GM19467 (cell line): ENCODE measurements at regions not wholly inside any gene's neighbourhood (a gene's known extent, or its start where the extent isn't known, plus 50 kb on each side); places are given as distances from the start of the nearest gene placed in this dataset.

Experiments
- ATAC-seq: cut with Tn5 transposase; IDR thresholded peaks from one replicate; pipeline ENCODE4 v1.9.1; 2021; ENCODE audit warnings: mild to moderate bottlenecking, moderate library complexity; ENCODE audit not compliant: unreplicated experiment

- ATAC-seq, result no peak
These were observed 51.9 kb upstream of the LRRK2 start for GRCh38 chr12:40172879-40173278.

GRCh38 chr12:40171501-40171900, 53.3 kb upstream of the LRRK2 start:
- ATAC-seq, result no peak

GRCh38 chr12:40171066-40171465, 53.7 kb upstream of the LRRK2 start:
- no peak for ATAC-seq

- no peak for ATAC-seq
These were observed 54.2 kb upstream of the LRRK2 start for GRCh38 chr12:40170593-40170992.

- ATAC-seq, result peak; percentile 96
These were observed 55.9 kb upstream of the LRRK2 start for GRCh38 chr12:40168868-40169267.

GRCh38 chr12:40168419-40168818, 56.4 kb upstream of the LRRK2 start:
- peak; percentile 27 for ATAC-seq

GRCh38 chr12:40168001-40168400, 56.8 kb upstream of the LRRK2 start:
- peak; percentile 42 for ATAC-seq

- no peak for ATAC-seq
These were observed 59.3 kb upstream of the SLC2A13 start for GRCh38 chr12:40165179-40165578.

GRCh38 chr12:40164034-40164433, 58.2 kb upstream of the SLC2A13 start:
- no peak for ATAC-seq

- no peak for ATAC-seq
These were observed 56.2 kb upstream of the SLC2A13 start for GRCh38 chr12:40162033-40162432.

- peak; percentile 55 for ATAC-seq
These were observed 52.8 kb upstream of the SLC2A13 start for GRCh38 chr12:40158592-40159111.

- no peak for ATAC-seq
These were observed 51.5 kb upstream of the SLC2A13 start for GRCh38 chr12:40157336-40157735.

GRCh38 chr12:40156021-40156764, 50.3 kb upstream of the SLC2A13 start:
- ATAC-seq, result no peak
